ENCODE measurements at regions not wholly inside any gene's neighbourhood (a gene's known extent, or its start where the extent isn't known, plus 50 kb on each side); places are given as distances from the start of the nearest gene placed in this dataset.

DNA sequence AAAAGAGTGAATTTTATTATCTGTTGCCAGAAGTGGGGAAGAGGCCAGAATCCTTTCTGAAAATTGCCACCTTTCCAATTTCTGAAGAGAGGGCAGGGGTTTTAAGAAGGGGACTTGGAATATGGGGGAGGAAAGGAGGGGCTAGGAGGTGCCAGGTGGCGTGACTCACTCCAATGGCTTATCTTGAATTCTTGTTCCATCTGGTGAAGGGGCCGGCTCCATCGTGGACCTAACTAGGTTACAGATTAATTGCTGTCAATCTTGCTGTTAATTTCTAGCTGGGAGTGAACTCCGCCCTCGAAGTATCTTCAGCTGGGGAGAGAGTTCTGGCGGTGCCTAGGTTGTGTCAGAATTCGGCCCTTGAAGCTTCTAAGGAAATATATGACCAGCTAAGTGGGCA, 138.7 kb downstream of the YTHDC2 start (continued):
- TF ChIP-seq, protein P1, sequence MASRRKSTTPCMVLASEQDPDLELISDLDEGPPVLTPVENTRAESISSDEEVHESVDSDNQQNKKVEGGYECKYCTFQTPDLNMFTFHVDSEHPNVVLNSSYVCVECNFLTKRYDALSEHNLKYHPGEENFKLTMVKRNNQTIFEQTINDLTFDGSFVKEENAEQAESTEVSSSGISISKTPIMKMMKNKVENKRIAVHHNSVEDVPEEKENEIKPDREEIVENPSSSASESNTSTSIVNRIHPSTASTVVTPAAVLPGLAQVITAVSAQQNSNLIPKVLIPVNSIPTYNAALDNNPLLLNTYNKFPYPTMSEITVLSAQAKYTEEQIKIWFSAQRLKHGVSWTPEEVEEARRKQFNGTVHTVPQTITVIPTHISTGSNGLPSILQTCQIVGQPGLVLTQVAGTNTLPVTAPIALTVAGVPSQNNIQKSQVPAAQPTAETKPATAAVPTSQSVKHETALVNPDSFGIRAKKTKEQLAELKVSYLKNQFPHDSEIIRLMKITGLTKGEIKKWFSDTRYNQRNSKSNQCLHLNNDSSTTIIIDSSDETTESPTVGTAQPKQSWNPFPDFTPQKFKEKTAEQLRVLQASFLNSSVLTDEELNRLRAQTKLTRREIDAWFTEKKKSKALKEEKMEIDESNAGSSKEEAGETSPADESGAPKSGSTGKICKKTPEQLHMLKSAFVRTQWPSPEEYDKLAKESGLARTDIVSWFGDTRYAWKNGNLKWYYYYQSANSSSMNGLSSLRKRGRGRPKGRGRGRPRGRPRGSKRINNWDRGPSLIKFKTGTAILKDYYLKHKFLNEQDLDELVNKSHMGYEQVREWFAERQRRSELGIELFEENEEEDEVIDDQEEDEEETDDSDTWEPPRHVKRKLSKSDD (conservative IDR thresholded peaks at IDR 0.05; ENCODE audit: low read length), result no peak
- TF ChIP-seq NR2C1 (IDR thresholded peaks at IDR 0.05), result no peak
- TF ChIP-seq NR2C1 (tag; IDR thresholded peaks at IDR 0.05), result no peak
- no peak for TF ChIP-seq NFIX (CRISPR knock-in tag; IDR thresholded peaks at IDR 0.05; ENCODE audit: low read depth)
- no peak for TF ChIP-seq POLR2H (tag; IDR thresholded peaks at IDR 0.05; ENCODE audit: low read depth)
- no peak; the same call in 1 of the 2 replicates for TF ChIP-seq TAL1 (IDR thresholded peaks at IDR 0.05)
- no peak for TF ChIP-seq ZNF778 (CRISPR knock-in tag; IDR thresholded peaks at IDR 0.05)
- no peak for TF ChIP-seq RAD21 (CRISPR knock-in tag; conservative IDR thresholded peaks at IDR 0.05 in 1 of 2, IDR thresholded peaks at IDR 0.05 in 1 of 2)
- no peak for TF ChIP-seq PHF20 (IDR thresholded peaks at IDR 0.05; ENCODE audit: partially characterized antibody)
- no peak for TF ChIP-seq BRD4 (IDR thresholded peaks at IDR 0.05)
- no peak for TF ChIP-seq RBM25 (IDR thresholded peaks at IDR 0.05; ENCODE audit: low read depth, low read length, severe bottlenecking)
- no peak for TF ChIP-seq SMAD3 (CRISPR knock-in tag; conservative IDR thresholded peaks at IDR 0.05)
- no peak for TF ChIP-seq MCM2 (IDR thresholded peaks at IDR 0.05; ENCODE audit: low read depth)
- TF ChIP-seq, protein P2, sequence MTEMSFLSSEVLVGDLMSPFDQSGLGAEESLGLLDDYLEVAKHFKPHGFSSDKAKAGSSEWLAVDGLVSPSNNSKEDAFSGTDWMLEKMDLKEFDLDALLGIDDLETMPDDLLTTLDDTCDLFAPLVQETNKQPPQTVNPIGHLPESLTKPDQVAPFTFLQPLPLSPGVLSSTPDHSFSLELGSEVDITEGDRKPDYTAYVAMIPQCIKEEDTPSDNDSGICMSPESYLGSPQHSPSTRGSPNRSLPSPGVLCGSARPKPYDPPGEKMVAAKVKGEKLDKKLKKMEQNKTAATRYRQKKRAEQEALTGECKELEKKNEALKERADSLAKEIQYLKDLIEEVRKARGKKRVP (CRISPR knock-in tag; IDR thresholded peaks at IDR 0.05), result no peak
- TF ChIP-seq JUN (IDR thresholded peaks at IDR 0.05; ENCODE audit: borderline replicate concordance, low read depth, low read length), result no peak
- TF ChIP-seq JUN (CRISPR knock-in tag; IDR thresholded peaks at IDR 0.05; ENCODE audit: borderline replicate concordance), result no peak
- TF ChIP-seq, protein P3, sequence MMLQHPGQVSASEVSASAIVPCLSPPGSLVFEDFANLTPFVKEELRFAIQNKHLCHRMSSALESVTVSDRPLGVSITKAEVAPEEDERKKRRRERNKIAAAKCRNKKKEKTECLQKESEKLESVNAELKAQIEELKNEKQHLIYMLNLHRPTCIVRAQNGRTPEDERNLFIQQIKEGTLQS (IDR thresholded peaks at IDR 0.05), result 0 out of 2 replicates have a peak, but pooled peaks have one; percentile 11
- TF ChIP-seq, protein P3 (CRISPR knock-in tag; conservative IDR thresholded peaks at IDR 0.05), result no peak
- no peak for TF ChIP-seq ZNF239 (CRISPR knock-in tag; IDR thresholded peaks at IDR 0.05)
- TF ChIP-seq MYNN (IDR thresholded peaks at IDR 0.05), result no peak
- no peak for TF ChIP-seq MYNN (CRISPR knock-in tag; IDR thresholded peaks at IDR 0.05)
- peak; percentile 40 for TF ChIP-seq MEIS2 (IDR thresholded peaks at IDR 0.05; ENCODE audit: partially characterized antibody)
- peak; percentile 42; the same call in 1 of the 2 replicates for TF ChIP-seq TEAD4 (IDR thresholded peaks at IDR 0.05; ENCODE audit: low read length)
- TF ChIP-seq TEAD4 (CRISPR knock-in tag; IDR thresholded peaks at IDR 0.05; ENCODE audit: borderline replicate concordance), result no peak
- no peak for TF ChIP-seq MBD2 (IDR thresholded peaks at IDR 0.05; ENCODE audit: borderline replicate concordance, low read depth)
- no peak for TF ChIP-seq GABPB1 (CRISPR knock-in tag; IDR thresholded peaks at IDR 0.05)
- TF ChIP-seq NR4A1 (CRISPR knock-in tag; IDR thresholded peaks at IDR 0.05), result no peak
- TF ChIP-seq NR4A1 (tag; IDR thresholded peaks at IDR 0.05), result no peak
- TF ChIP-seq ADNP (tag; IDR thresholded peaks at IDR 0.05), result no peak
- TF ChIP-seq BRF1 (IDR thresholded peaks at IDR 0.05; ENCODE audit: borderline replicate concordance, extremely low read depth, insufficient read length), result no peak
- no peak for TF ChIP-seq NCOA1 (IDR thresholded peaks at IDR 0.05; ENCODE audit: low read depth)
